Gastroesophageal sphincter (tissue), 4 donors: ENCODE measurements at regions not wholly inside any gene's neighbourhood (a gene's known extent, or its start where the extent isn't known, plus 50 kb on each side); places are given as distances from the start of the nearest gene placed in this dataset.

Experiments
- ATAC-seq: fragments of 150-250 bp; one replicate; pipeline ENCODE4 v1.9.1; 2016; ENCODE audit warnings: mild to moderate bottlenecking, moderate library complexity
- H3K27ac ChIP-seq, 4 donors: fragments of 200-600 bp; sonication (generic) in 3 of 4; 1 replicate in 3 of 4; 2 replicates in 1 of 4; pipeline ENCODE4 v1.5.1; 2016 to 2019
- H3K27me3 ChIP-seq: fragments of 200-600 bp; sonication (generic); one replicate; pipeline ENCODE4 v1.5.1; 2019
- H3K36me3 ChIP-seq, 2 donors: fragments of 200-600 bp; sonication (generic); one replicate each; pipeline ENCODE4 v1.5.1; 2019; ENCODE audit warnings: control low read depth in 1 of 2
- H3K4me1 ChIP-seq, 3 donors: fragments of 200-600 bp; sonication (generic); 1 replicate in 2 of 3; 2 replicates in 1 of 3; pipeline ENCODE4 v1.5.1; 2016 to 2019; ENCODE audit warnings: control low read depth in 2 of 3
- H3K4me3 ChIP-seq, 2 donors: fragments of 200-600 bp; sonication (generic); one replicate each; pipeline ENCODE4 v1.5.1; 2019; ENCODE audit warnings: mild to moderate bottlenecking in 1 of 2, moderate library complexity in 1 of 2
- H3K9me3 ChIP-seq, 3 donors: fragments of 200-600 bp; sonication (generic); one replicate each; pipeline ENCODE4 v1.5.1; 2017 to 2019; ENCODE audit warnings: control low read depth in 2 of 3
- CTCF ChIP-seq, 4 experiments: fragments of 200-600 bp in 2 of 4; fragments of 450-650 bp in 2 of 4; sonication (generic) in 1 of 4; IDR thresholded peaks; one replicate each; pipeline ENCODE4 v1.5.1; 2017 to 2019; ENCODE audit warnings: antibody characterized with exemption in 4 of 4, mild to moderate bottlenecking in 2 of 4, moderate library complexity in 2 of 4
- EP300 ChIP-seq: sonication (generic); formaldehyde crosslinking; IDR thresholded peaks from one replicate; pipeline ENCODE4 v1.6.1; 2017; ENCODE audit warnings: antibody characterized with exemption, mild to moderate bottlenecking
- POLR2A ChIP-seq, 2 donors: fragments of 450-650 bp; IDR thresholded peaks; one replicate each; pipeline ENCODE4 v1.6.1; 2017; ENCODE audit warnings: antibody characterized with exemption in 2 of 2, mild to moderate bottlenecking in 2 of 2, moderate library complexity in 1 of 2
- POLR2AphosphoS5 ChIP-seq: sonication (generic); formaldehyde crosslinking; IDR thresholded peaks from one replicate; pipeline ENCODE4 v1.6.1; 2017; ENCODE audit warnings: antibody characterized with exemption
- WGBS, 2 donors: methylation state at CpG; one replicate each; pipeline ENCODE4 v1.1.5; 2018; ENCODE audit warnings: low coverage in 1 of 2; 5-methylcytosine and 5-hydroxymethylcytosine counted together

- Histone ChIP-seq H3K27ac (no peak overlapping the region), H3K27me3 (no peaks in the 10 kb centered on the region), H3K9me3 (no peaks in the 10 kb centered on the region), H3K36me3 (no peaks in the 10 kb centered on the region), H3K4me3 (no peak overlapping the region), H3K4me1 (no peaks in the 10 kb centered on the region)
- TF ChIP-seq POLR2AphosphoS5 (no peak), CTCF (IDR thresholded peaks at IDR 0.05) (no peak), POLR2A (IDR thresholded peaks at IDR 0.05) (no peak), EP300 (no peak)
- WGBS, 2 donors: 50 to 70% methylated on average over 2 of the region's 2 CpGs
- ATAC-seq: no peak
Observed at GRCh38 chr7:113370910-113371309, 252.6 kb upstream of the SMIM30 start.

- ATAC-seq: no peak
- H3K27ac ChIP-seq: no peak overlapping the region
- no peaks in the 10 kb centered on the region for H3K9me3 ChIP-seq
- WGBS, 2 donors: 95 to 100% methylated on average over 1 of the region's 1 CpG
- no peak overlapping the region for H3K4me3 ChIP-seq
- no peaks in the 10 kb centered on the region for H3K27me3 ChIP-seq
- no peaks in the 10 kb centered on the region for H3K36me3 ChIP-seq
- TF ChIP-seq POLR2AphosphoS5: no peak
- TF ChIP-seq EP300: no peak
- TF ChIP-seq POLR2A (IDR thresholded peaks at IDR 0.05): no peak
- TF ChIP-seq CTCF (IDR thresholded peaks at IDR 0.05): no peak
- H3K4me1 ChIP-seq: no peaks in the 10 kb centered on the region
Observed at GRCh38 chr7:113368256-113368655, 249.9 kb upstream of the SMIM30 start.

- Histone ChIP-seq H3K36me3 (no peaks in the 10 kb centered on the region), H3K27ac (no peak overlapping the region), H3K27me3 (no peaks in the 10 kb centered on the region), H3K9me3 (no peaks in the 10 kb centered on the region), H3K4me1 (no peaks in the 10 kb centered on the region), H3K4me3 (no peak overlapping the region)
- no peak for TF ChIP-seq POLR2AphosphoS5
- no peak for TF ChIP-seq EP300
- no peak for TF ChIP-seq CTCF (IDR thresholded peaks at IDR 0.05)
- no peak for TF ChIP-seq POLR2A (IDR thresholded peaks at IDR 0.05)
- no peak for ATAC-seq
- WGBS, 2 donors: 65 to 87% methylated on average over 3 of the region's 3 CpGs
Observed at GRCh38 chr7:113367041-113367586, 248.8 kb upstream of the SMIM30 start.

GRCh38 chr7:113366122-113366521, 247.8 kb upstream of the SMIM30 start:
- H3K27me3 ChIP-seq: no peaks in the 10 kb centered on the region
- no peaks in the 10 kb centered on the region for H3K9me3 ChIP-seq
- H3K27ac ChIP-seq: no peak overlapping the region
- no peaks in the 10 kb centered on the region for H3K36me3 ChIP-seq
- H3K4me3 ChIP-seq: no peak overlapping the region
- no peak for ATAC-seq
- no peaks in the 10 kb centered on the region for H3K4me1 ChIP-seq
- TF ChIP-seq EP300 (no peak), CTCF (IDR thresholded peaks at IDR 0.05) (no peak), POLR2A (IDR thresholded peaks at IDR 0.05) (no peak), POLR2AphosphoS5 (no peak)
- 24 to 26% methylated on average over 1 of the region's 1 CpG for WGBS, 2 donors

- 79 to 97% methylated on average over 4 of the region's 4 CpGs for WGBS, 2 donors
- Histone ChIP-seq H3K4me1 (no peaks in the 10 kb centered on the region), H3K36me3 (no peaks in the 10 kb centered on the region), H3K27ac (no peak overlapping the region), H3K4me3 (no peak overlapping the region), H3K27me3 (no peaks in the 10 kb centered on the region), H3K9me3 (no peaks in the 10 kb centered on the region)
- ATAC-seq: no peak
- TF ChIP-seq CTCF (IDR thresholded peaks at IDR 0.05): no peak
Observed at GRCh38 chr7:113349339-113349738, 231.0 kb upstream of the SMIM30 start.
